Keratinocyte (primary cell): ENCODE measurements at regions not wholly inside any gene's neighbourhood (a gene's known extent, or its start where the extent isn't known, plus 50 kb on each side); places are given as distances from the start of the nearest gene placed in this dataset.

Experiments
- CTCF ChIP-seq, 3 experiments: IDR thresholded peaks in 1 of 3; conservative IDR thresholded peaks in 1 of 3; optimal IDR thresholded peaks in 1 of 3; 2 replicates in 2 of 3; 3 replicates in 1 of 3; pipeline versions ENCODE3 to v1.5.1; 2011; ENCODE audit warnings: low read length in 3 of 3, mild to moderate bottlenecking in 3 of 3, moderate library complexity in 2 of 3, control low read depth in 1 of 3, inconsistent platforms in 1 of 3; ENCODE audit not compliant: insufficient read depth in 2 of 3; ENCODE audit errors: extremely low read depth in 1 of 3
- EZH2 ChIP-seq: IDR thresholded peaks from one replicate; pipeline ENCODE4 v1.6.1; 2012; ENCODE audit warnings: inconsistent platforms, mild to moderate bottlenecking, low read length, moderate library complexity

GRCh38 chr2:238703053-238703415 lies 144.9 kb upstream of the TWIST2 start:
- TF ChIP-seq EZH2 = no peak
- no peak for TF ChIP-seq CTCF (optimal IDR thresholded peaks at IDR 0.05 in 1 of 3, IDR thresholded peaks at IDR 0.05 in 1 of 3, conservative IDR thresholded peaks at IDR 0.05 in 1 of 3; ENCODE audit: extremely low read depth in 1 of 3, insufficient read depth in 2 of 3, low read length in 3 of 3)
